ES-I3 (cell line): ENCODE measurements at regions not wholly inside any gene's neighbourhood (a gene's known extent, or its start where the extent isn't known, plus 50 kb on each side); places are given as distances from the start of the nearest gene placed in this dataset.
"Not testable (repeated sequence)": the region's sequence is repeated elsewhere in the genome, so short reads cannot be mapped to it uniquely, and the experiment has no call there.

Experiments
- H3K36me3 ChIP-seq: 2 replicates; pipeline ENCODE4 v1.6.1; 2013; ENCODE audit warnings: mild to moderate bottlenecking, low read length, control low read depth, moderate library complexity; ENCODE audit not compliant: insufficient read depth
- H3K4me1 ChIP-seq: 2 replicates; pipeline ENCODE4 v1.6.1; 2013; ENCODE audit warnings: mild to moderate bottlenecking, control low read depth, low read length; ENCODE audit not compliant: insufficient read depth
- H3K9ac ChIP-seq: 2 replicates; pipeline ENCODE4 v1.6.1; 2013; ENCODE audit warnings: low read depth, mild to moderate bottlenecking, low read length, moderate library complexity
- H3K9me3 ChIP-seq: 2 replicates; pipeline ENCODE4 v1.6.1; 2013; ENCODE audit warnings: mild to moderate bottlenecking, low read length, moderate library complexity; ENCODE audit not compliant: control insufficient read depth, insufficient read depth

- H3K9ac ChIP-seq, result no peak overlapping the region
- H3K4me1 ChIP-seq, result peaks cover 10% of the 10 kb centered on the region
- H3K9me3 ChIP-seq, result peaks cover 2% of the 10 kb centered on the region; the same call in 1 of the 2 replicates
- no peaks in the 10 kb centered on the region for H3K36me3 ChIP-seq
Measured at GRCh38 chr2:51791496-51791895, 759.6 kb upstream of the NRXN1 start.

- Histone ChIP-seq H3K9ac (no peak overlapping the region), H3K36me3 (no peaks in the 10 kb centered on the region), H3K4me1 (peaks cover 10% of the 10 kb centered on the region), H3K9me3 (peaks cover 2% of the 10 kb centered on the region; the same call in 1 of the 2 replicates)
Measured at GRCh38 chr2:51790854-51791253, 758.9 kb upstream of the NRXN1 start.

GRCh38 chr2:51789918-51790317 is 758.0 kb upstream of the NRXN1 start:
- no peaks in the 10 kb centered on the region for H3K36me3 ChIP-seq
- peaks cover 2% of the 10 kb centered on the region; the same call in 1 of the 2 replicates for H3K9me3 ChIP-seq
- peaks cover 7% of the 10 kb centered on the region for H3K4me1 ChIP-seq
- H3K9ac ChIP-seq, result no peak overlapping the region

GRCh38 chr2:51782921-51783765 is 751.2 kb upstream of the NRXN1 start:
- Histone ChIP-seq H3K4me1 (no peaks in the 10 kb centered on the region), H3K9me3 (peaks cover 1% of the 10 kb centered on the region; the same call in 1 of the 2 replicates), H3K36me3 (no peaks in the 10 kb centered on the region), H3K9ac (no peak overlapping the region)

GRCh38 chr2:51781691-51782090 is 749.8 kb upstream of the NRXN1 start:
- H3K9me3 ChIP-seq, result no peaks in the 10 kb centered on the region
- H3K4me1 ChIP-seq, result no peaks in the 10 kb centered on the region
- no peaks in the 10 kb centered on the region for H3K36me3 ChIP-seq
- H3K9ac ChIP-seq, result no peak overlapping the region

GRCh38 chr2:51780353-51780752 is 748.4 kb upstream of the NRXN1 start:
- Histone ChIP-seq H3K9ac (no peak overlapping the region), H3K9me3 (no peaks in the 10 kb centered on the region; the same call in 1 of the 2 replicates), H3K36me3 (no peaks in the 10 kb centered on the region), H3K4me1 (no peaks in the 10 kb centered on the region)

GRCh38 chr2:51779723-51780122 is 747.8 kb upstream of the NRXN1 start:
- not testable (repeated sequence) for H3K9ac ChIP-seq, H3K36me3 ChIP-seq, H3K4me1 ChIP-seq, H3K9me3 ChIP-seq

- H3K4me1 ChIP-seq, result no peaks in the 10 kb centered on the region
Measured at GRCh38 chr2:51778806-51779205, 746.9 kb upstream of the NRXN1 start.

GRCh38 chr2:51774606-51775005 is 742.7 kb upstream of the NRXN1 start:
- H3K4me1 ChIP-seq, H3K9me3 ChIP-seq, H3K9ac ChIP-seq, H3K36me3 ChIP-seq: not testable (repeated sequence)

More at GRCh38 chr2:51778806-51779205, 746.9 kb upstream of the NRXN1 start:
- peaks cover 4% of the 10 kb centered on the region; the same call in 1 of the 2 replicates for H3K9me3 ChIP-seq
- H3K9ac ChIP-seq, result no peak overlapping the region
- H3K36me3 ChIP-seq, result no peaks in the 10 kb centered on the region

GRCh38 chr2:51760441-51760840 is 728.5 kb upstream of the NRXN1 start:
- Histone ChIP-seq H3K4me1 (no peaks in the 10 kb centered on the region), H3K36me3 (no peaks in the 10 kb centered on the region), H3K9me3 (no peaks in the 10 kb centered on the region), H3K9ac (no peak overlapping the region)

- Histone ChIP-seq H3K9me3 (no peaks in the 10 kb centered on the region), H3K36me3 (no peaks in the 10 kb centered on the region), H3K4me1 (no peaks in the 10 kb centered on the region), H3K9ac (no peak overlapping the region)
Measured at GRCh38 chr2:51758081-51758480, 726.1 kb upstream of the NRXN1 start.

GRCh38 chr2:51734115-51734514 is 702.2 kb upstream of the NRXN1 start:
- Histone ChIP-seq H3K36me3 (no peaks in the 10 kb centered on the region), H3K4me1 (no peaks in the 10 kb centered on the region), H3K9me3 (no peaks in the 10 kb centered on the region), H3K9ac (no peak overlapping the region)

GRCh38 chr2:51723691-51724090 is 691.8 kb upstream of the NRXN1 start:
- H3K36me3 ChIP-seq, result no peaks in the 10 kb centered on the region
- H3K9ac ChIP-seq, result no peak overlapping the region
- H3K4me1 ChIP-seq, result no peaks in the 10 kb centered on the region
- no peaks in the 10 kb centered on the region for H3K9me3 ChIP-seq

GRCh38 chr2:51722311-51722710 is 690.4 kb upstream of the NRXN1 start:
- Histone ChIP-seq H3K9ac (no peak overlapping the region), H3K4me1 (no peaks in the 10 kb centered on the region), H3K36me3 (no peaks in the 10 kb centered on the region), H3K9me3 (no peaks in the 10 kb centered on the region)

GRCh38 chr2:51720826-51721225 is 688.9 kb upstream of the NRXN1 start:
- H3K9ac ChIP-seq, result no peak overlapping the region
- H3K9me3 ChIP-seq, result no peaks in the 10 kb centered on the region
- H3K36me3 ChIP-seq, result no peaks in the 10 kb centered on the region
- no peaks in the 10 kb centered on the region for H3K4me1 ChIP-seq
